ENCODE measurements at regions not wholly inside any gene's neighbourhood (a gene's known extent, or its start where the extent isn't known, plus 50 kb on each side); places are given as distances from the start of the nearest gene placed in this dataset.

GRCh38 chr6:167756597-167756996 is 70.1 kb upstream of the AFDN start:
- TF ChIP-seq POLR2A (IDR thresholded peaks at IDR 0.05; ENCODE audit: extremely low read depth, insufficient read length) (no peak), CTCF (IDR thresholded peaks at IDR 0.05; ENCODE audit: low read depth, low read length) (no peak)
